C1 segment of cervical spinal cord (tissue), 14 donors: ENCODE measurements at regions not wholly inside any gene's neighbourhood (a gene's known extent, or its start where the extent isn't known, plus 50 kb on each side); places are given as distances from the start of the nearest gene placed in this dataset.
A peak's percentile ranks its signal among the peaks of the same experiment; 100 is the strongest.

Experiments
- DNase-seq, 14 donors: peaks; one replicate each; lab custom pipeline; 2025; lab: John Stamatoyannopoulos, UW

DNA sequence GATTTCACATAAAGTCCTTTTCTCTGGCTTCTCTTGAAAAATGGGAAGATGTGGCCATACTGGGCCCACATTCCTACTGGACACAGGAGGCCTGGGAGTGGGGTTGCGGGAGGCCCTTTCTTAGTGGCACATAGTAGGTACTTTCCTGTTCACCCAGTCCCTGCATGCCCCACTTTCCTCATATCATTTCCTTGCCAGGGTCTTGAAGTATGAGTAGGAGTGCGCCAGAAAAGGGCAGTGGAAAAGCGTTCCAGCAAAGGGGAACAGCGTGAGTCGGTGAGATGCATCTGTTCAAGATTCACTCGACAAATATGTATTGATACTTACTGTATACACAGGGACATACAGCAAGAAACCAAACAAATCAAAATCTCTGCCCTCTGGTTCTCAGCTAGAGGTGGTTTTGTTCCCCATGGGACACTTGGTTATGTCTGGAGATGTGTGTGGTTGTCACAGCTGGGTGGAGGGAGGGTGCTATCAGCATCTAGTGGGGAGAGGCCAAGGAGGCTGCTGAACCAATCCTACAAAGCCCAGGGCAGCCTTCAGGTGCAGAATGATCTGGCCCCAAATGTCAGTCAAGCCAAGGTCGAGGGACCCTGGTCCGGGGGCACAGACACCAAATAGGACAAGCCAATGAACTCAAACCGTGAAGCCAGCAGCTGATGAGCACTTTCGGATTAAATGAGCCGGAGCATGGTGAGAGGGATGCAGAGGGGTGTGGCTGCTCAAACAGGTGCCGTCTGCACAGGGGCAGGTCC is 151.4 kb downstream of the CEBPB start:
- no peak for DNase-seq

DNA sequence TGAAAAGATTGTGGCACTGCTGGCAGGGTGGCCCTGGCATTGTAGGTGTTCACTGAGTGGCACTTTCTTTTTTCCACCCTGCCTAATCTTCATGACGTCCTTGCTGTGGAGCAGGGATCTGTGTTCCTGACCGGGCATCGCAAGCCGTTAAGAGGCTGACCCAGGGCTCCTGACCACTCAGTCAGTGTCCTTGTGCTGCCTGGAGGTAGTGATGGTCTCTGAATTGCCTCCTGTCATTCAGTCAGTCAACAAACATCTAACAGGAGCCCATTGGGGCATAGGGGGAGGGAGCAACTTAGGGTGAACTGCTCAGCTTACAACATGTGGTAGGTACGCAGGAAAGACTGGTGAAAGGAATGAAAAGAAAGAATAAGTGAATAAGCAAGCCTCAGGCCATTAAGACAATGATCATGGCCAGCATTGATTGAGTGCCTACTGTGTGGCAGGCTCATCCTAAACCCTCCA is 152.0 kb downstream of the CEBPB start:
- no peak for DNase-seq

GRCh38 chr20:50343125-50343489 is 152.5 kb downstream of the CEBPB start:
- DNase-seq: no peak

DNA sequence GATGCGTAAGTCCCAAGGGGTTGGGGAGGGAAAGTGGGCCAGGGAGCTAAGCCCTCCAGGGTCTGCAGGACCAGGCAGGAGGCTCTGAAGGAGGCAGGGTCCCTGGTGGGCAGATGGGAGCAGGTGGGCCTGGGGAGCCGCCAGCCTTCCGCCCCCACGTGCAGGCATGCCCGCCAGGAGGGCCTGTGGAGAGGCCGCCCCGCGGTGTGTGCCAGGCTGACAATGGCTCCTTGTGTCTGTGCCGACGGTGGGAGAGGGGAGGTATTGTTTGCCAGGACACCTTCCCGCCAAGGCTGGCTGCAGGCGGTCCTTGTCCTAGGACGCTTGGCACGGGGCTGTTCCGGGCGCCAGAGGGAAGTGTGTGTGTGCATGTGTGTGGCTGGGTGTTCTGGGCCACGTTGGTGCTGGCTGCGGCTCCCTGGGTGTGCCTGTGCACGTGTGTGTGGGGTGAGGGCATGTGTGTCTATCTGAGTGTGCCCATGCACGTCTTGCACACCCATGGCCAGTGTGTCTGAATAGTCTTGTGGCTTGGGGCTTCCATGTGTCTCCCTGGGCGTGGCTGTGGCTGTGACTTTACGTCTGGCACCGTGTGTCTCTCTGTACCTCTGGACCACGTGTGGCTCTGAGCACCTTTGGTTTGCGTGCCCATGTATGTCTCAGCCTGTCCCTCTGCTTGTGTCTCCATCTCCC is 153.0 kb downstream of the CEBPB start:
- DNase-seq: peak in 2 of 14 donors; percentile 25 to 26

- no peak for DNase-seq
These were observed 153.8 kb downstream of the CEBPB start for GRCh38 chr20:50344232-50345071.

DNA sequence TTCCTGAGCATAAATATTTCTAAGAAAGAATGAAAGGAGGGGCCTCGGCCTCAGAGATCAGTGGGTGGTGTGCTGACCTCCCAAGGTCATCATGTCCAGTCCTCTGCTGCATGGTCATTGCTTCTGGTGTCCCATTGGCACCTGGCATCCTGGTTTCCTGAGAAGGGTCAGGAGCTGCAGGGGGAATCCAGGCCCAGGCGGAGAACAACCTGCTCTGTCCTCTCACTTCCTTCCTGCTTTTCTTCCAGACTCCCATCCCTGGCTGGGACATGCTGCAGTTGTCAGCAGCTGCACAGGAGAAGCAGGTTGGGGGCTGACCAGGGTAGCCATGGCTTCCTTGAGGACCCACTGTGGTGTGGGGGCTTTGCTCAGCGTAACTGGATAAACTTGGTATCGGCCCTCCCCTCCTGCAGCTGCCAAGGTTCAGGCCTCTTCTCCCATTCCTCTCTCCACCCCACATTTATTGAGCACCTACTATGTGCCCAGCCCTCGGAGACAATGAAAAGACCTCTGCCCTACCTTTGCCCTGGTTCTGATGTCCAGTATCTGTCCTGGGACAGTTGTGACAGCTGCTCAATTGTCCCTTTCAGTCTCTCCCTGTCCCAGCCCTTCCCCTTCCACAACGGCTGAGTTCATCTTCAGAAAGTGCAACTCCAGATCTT is 155.2 kb downstream of the CEBPB start:
- no peak for DNase-seq

DNA sequence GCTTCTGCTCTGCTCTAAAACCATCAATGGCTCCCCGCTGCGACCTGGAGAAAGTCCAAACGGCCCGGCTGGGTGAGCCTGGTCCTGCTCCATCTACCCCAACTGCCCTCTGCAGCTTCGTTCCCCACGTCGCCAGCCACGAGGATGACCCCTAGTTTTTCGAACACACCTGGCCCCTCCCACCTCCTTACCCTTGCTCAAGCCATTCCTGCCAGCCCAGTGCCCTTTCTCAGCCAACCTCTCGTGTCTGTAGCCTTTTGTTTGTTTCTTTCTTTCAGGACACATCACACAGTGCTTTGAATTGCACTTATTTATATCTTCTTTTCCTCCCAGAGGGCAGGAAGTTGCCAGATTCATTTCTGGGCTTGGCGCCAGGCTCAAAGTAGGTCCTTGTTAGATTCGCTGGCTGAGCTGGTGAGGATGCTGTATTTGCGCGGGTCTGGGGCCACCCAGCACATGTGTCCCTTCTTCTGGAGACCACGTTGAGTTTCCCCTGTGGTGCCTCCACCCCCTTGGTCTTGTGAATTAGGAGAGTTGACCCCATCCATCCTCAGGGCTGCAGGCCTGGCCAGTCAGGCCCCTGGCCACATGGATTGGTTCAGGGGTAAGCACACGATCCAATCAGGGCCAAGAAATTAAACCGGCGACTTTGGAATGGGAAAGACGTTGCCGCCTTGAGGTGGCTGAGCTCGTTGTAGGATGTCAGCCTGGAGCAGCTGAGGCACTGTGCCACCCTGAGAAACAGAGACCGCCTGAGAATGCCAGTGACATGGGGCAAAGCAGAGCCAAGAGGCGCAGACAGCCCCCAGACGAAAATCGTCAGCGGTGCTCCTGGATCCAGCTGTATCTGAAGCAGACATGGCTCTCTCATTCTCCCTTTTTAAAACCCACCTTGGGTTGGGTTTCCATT is 156.0 kb downstream of the CEBPB start:
- DNase-seq: peak in 10 of 14 donors; percentile 35 to 78 (median 60)

DNA sequence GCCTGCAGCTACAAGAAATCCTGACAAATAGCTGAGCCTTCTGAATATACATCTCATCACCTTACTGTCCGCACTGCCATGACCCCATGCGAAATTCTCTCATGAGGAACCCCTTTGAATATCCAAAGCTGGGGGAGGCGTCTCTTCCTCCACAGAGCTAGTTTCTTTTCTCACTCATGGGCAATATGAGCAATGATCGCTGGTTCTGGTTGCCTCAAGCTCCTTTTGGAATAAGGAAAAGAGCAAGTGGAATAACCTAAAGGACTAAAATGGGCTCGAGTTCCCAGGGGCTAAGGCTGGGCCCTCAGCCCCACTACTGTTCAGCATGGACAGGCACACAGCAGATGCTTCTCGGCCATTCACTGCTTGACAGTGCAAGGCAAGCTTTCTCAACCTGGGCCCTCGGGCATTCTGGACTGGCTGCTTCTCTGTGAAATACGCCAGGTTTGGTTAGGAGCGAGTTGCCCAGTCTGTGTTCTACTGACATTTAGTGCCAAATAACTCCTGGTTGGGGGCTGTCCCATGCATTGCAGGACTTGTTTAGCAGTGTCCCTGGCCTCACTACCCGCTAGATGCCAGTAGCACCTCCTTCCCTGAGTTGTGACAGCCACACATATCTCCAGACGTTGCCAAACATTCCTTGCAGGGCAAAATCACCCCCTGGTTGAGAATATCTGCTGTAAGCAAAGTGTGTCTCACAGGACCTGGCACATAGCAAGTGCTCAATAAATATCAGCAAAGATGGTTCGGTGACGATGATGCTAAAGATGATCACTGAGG is 156.8 kb downstream of the CEBPB start:
- DNase-seq: peak in 3 of 14 donors; percentile 15 to 36 (median 25)

DNA sequence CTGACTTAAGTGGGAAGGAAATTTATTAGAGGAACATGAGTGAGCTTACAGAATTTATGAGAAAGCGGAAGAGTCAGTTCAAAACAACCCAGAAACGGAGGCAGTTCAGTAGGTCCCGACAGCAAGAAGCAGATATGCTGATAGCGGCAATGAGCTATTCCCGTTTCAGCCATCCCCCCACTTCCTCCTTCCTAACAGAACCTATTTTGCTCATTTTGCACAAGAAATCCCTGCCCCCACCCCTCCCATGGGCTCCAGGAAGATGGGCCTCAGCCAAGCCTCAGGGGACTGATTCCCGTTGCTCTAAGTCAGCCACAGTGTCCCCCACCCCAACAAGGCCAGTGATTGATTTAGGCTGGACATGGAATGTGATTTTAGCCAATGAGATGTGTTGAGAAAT is 157.5 kb downstream of the CEBPB start:
- DNase-seq: peak in 5 of 14 donors; percentile 21 to 50 (median 33)

- DNase-seq: no peak
These were observed 159.5 kb upstream of the PTPN1 start for GRCh38 chr20:50350510-50351249.

DNA sequence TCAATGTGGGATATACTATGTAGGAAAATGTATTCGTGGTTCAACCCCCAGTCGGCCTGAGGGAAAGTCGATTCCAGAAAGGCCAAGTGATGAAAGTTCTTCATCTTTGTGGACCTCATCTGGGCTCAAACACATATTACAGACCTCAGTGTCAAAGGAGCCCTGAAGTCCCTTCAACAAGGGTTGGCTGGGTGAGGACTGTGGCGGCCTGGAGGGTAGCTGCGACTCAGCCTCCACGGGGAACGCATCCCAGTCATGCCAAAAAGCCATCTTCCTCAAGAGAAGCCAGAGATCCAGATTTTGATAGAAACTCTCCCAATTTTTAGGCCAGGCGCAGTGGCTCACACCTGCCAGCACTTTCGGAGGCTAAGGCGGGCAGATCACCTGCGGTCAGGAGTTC is 158.6 kb upstream of the PTPN1 start:
- DNase-seq: no peak

GRCh38 chr20:50353289-50353961 is 156.8 kb upstream of the PTPN1 start:
- DNase-seq: no peak

DNA sequence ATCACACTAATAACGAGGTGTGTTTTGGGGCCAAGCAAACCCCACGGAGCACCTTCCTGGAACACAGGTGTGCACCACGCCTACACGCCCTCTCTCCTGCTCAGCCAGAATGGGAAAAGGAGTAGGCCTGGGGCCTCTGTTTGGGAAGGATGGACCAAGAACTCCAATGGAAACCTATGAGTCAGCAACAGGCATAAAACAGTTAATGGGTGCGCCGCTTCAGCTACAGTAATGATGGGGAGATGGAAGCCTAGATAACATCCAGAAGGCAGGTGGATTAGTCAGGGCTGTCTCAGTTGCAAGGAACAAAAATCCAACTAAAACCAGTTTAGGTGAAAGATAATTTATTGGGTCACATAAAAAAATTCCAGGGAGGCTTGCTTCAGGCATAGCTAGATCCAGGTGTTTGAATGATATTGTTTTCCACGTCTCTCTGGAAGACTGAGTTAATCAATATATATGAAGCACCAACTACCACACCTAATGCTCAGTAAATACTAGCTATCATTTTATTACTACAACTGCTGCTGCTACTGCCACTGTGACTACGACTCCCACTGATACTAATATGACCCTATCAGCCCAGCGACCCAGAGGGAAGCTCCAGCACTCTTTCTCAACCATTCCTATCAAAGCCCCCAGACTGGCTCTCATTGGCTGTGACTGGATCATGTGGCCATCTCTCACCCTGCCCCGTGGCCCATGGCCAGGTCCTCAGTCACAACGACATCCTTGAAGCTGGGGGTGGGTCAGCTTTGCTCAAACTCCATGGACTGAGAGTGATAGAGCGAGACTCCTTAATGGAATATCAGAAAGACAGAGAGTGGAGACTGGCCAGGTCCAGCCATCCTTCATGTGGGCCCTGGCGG is 155.2 kb upstream of the PTPN1 start:
- DNase-seq: no peak

- DNase-seq: no peak
These were observed 154.3 kb upstream of the PTPN1 start for GRCh38 chr20:50355590-50356524.

GRCh38 chr20:50356525-50356885 is 153.7 kb upstream of the PTPN1 start:
- DNase-seq: no peak
